WTC11 (cell line): ENCODE measurements at regions not wholly inside any gene's neighbourhood (a gene's known extent, or its start where the extent isn't known, plus 50 kb on each side); places are given as distances from the start of the nearest gene placed in this dataset.

Source experiments
- ATF6 ChIP-seq: sonication (generic); formaldehyde crosslinking; IDR thresholded peaks from 2 replicates; pipeline ENCODE4 v1.8.1; 2023; ENCODE audit warnings: mild to moderate bottlenecking, missing genetic modification reagents
- CTCF ChIP-seq: fragments of 200-600 bp; IDR thresholded peaks from 2 replicates; pipeline ENCODE4 v1.8.0; 2022; ENCODE audit warnings: antibody characterized with exemption
- GTF2I ChIP-seq: fragments of 250-450 bp; sonication (Bioruptor Pico); conservative IDR thresholded peaks from 2 replicates; pipeline ENCODE4 v1.4.0; 2021; ENCODE audit warnings: mild to moderate bottlenecking
- HMGXB4 ChIP-seq: sonication (generic); formaldehyde crosslinking; IDR thresholded peaks from 2 replicates; pipeline ENCODE4 v1.8.1; 2023; ENCODE audit warnings: mild to moderate bottlenecking, moderate library complexity, missing genetic modification reagents
- JUN ChIP-seq: sonication (generic); formaldehyde crosslinking; IDR thresholded peaks from 2 replicates; pipeline ENCODE4 v1.8.0; 2023; ENCODE audit warnings: mild to moderate bottlenecking, missing genetic modification reagents
- MLX ChIP-seq: sonication (generic); formaldehyde crosslinking; IDR thresholded peaks from 2 replicates; pipeline ENCODE4 v1.8.1; 2023; ENCODE audit warnings: mild to moderate bottlenecking, missing genetic modification reagents, moderate library complexity
- NR2C2 ChIP-seq: sonication (generic); formaldehyde crosslinking; IDR thresholded peaks from 2 replicates; pipeline ENCODE4 v1.8.0; 2022; ENCODE audit warnings: mild to moderate bottlenecking, missing genetic modification reagents
- OVOL2 ChIP-seq: fragments of 250-450 bp; sonication (Bioruptor Pico); IDR thresholded peaks from 2 replicates; pipeline ENCODE4 v1.9.0; 2021; ENCODE audit warnings: mild to moderate bottlenecking, borderline replicate concordance
- RELA ChIP-seq: sonication (generic); formaldehyde crosslinking; IDR thresholded peaks from 2 replicates; pipeline ENCODE4 v1.8.1; 2022; ENCODE audit warnings: missing genetic modification reagents, mild to moderate bottlenecking, borderline replicate concordance
- SP1 ChIP-seq: sonication (generic); formaldehyde crosslinking; conservative IDR thresholded peaks from 2 replicates; pipeline ENCODE4 v1.8.1; 2022; ENCODE audit warnings: missing genetic modification reagents
- ZNF121 ChIP-seq: sonication (generic); formaldehyde crosslinking; IDR thresholded peaks from 2 replicates; pipeline ENCODE4 v1.8.0; 2023; ENCODE audit warnings: missing genetic modification reagents

- TF ChIP-seq ATF6 (CRISPR knock-in tag) (no peak), MLX (no peak), NR2C2 (no peak), JUN (no peak), HMGXB4 (CRISPR knock-in tag) (no peak), CTCF (no peak), OVOL2 (CRISPR knock-in tag) (no peak), ZNF121 (CRISPR knock-in tag) (no peak), SP1 (CRISPR knock-in tag) (no peak), RELA (CRISPR knock-in tag) (no peak), GTF2I (CRISPR knock-in tag) (no peak)
Measured at GRCh38 chr2:16067444-16067843, 127.1 kb downstream of the MYCN start.
